NT2/D1 (cell line): ENCODE measurements at regions not wholly inside any gene's neighbourhood (a gene's known extent, or its start where the extent isn't known, plus 50 kb on each side); places are given as distances from the start of the nearest gene placed in this dataset.

Experiments
- SUZ12 ChIP-seq: IDR thresholded peaks from 2 replicates; pipeline ENCODE4 v1.6.1; 2011; ENCODE audit not compliant: insufficient read length, insufficient read depth; ENCODE audit errors: extremely low read depth
- YY1 ChIP-seq: IDR thresholded peaks from 2 replicates; pipeline ENCODE4 v1.6.1; 2011; ENCODE audit not compliant: insufficient read length, insufficient read depth
- ZNF274 ChIP-seq: IDR thresholded peaks from 2 replicates; pipeline ENCODE4 v1.6.1; 2011; ENCODE audit warnings: mild to moderate bottlenecking, low read depth, low read length

DNA sequence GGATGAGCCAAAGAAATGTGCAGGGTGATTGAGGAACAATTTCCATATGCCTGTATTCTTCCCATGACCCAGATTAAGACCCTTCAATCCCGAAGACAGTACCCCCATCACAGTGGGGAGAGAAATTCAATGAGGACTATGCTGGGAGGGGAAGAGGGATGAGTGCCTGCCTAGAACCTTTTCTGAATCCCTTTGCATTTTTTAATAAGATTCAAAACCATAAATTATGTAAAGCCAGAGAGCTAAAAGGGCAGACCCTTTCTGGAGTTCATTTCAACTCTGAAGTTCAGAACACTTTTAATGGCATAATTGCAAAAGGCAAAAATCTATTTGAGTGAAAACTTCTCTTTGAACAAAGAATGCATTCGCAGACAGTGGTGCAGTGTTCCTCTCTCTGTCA, 529.5 kb downstream of the NTRK3 start:
- no peak for TF ChIP-seq ZNF274
- no peak for TF ChIP-seq SUZ12
- TF ChIP-seq YY1 = no peak
